Astrocyte of the hippocampus (primary cell): ENCODE measurements at regions not wholly inside any gene's neighbourhood (a gene's known extent, or its start where the extent isn't known, plus 50 kb on each side); places are given as distances from the start of the nearest gene placed in this dataset.

Experiments
- DNase-seq: peaks from one replicate; pipeline ENCODE4 v3.0.0; 2011; ENCODE audit warnings: low read depth, low spot score

- no peak for DNase-seq
These were observed 245.9 kb upstream of the ADAMTSL1 start for GRCh38 chr9:18228101-18228500.

- no peak for DNase-seq
These were observed 243.8 kb upstream of the ADAMTSL1 start for GRCh38 chr9:18229992-18230676.

- no peak for DNase-seq
These were observed 240.6 kb upstream of the ADAMTSL1 start for GRCh38 chr9:18233311-18233710.

- no peak for DNase-seq
These were observed 240.0 kb upstream of the ADAMTSL1 start for GRCh38 chr9:18233776-18234445.

GRCh38 chr9:18235181-18235908 lies 238.6 kb upstream of the ADAMTSL1 start:
- DNase-seq, result no peak

- no peak for DNase-seq
These were observed 237.6 kb upstream of the ADAMTSL1 start for GRCh38 chr9:18236336-18236735.

GRCh38 chr9:18237776-18238175 lies 236.2 kb upstream of the ADAMTSL1 start:
- no peak for DNase-seq

- peak; percentile 50 for DNase-seq
These were observed 235.7 kb upstream of the ADAMTSL1 start for GRCh38 chr9:18238254-18238653.

- DNase-seq, result no peak
These were observed 235.1 kb upstream of the ADAMTSL1 start for GRCh38 chr9:18238752-18239447.

GRCh38 chr9:18240213-18240612 lies 233.7 kb upstream of the ADAMTSL1 start:
- DNase-seq, result no peak

- no peak for DNase-seq
These were observed 228.0 kb upstream of the ADAMTSL1 start for GRCh38 chr9:18245911-18246310.

- no peak for DNase-seq
These were observed 223.9 kb upstream of the ADAMTSL1 start for GRCh38 chr9:18250053-18250452.

- no peak for DNase-seq
These were observed 220.0 kb upstream of the ADAMTSL1 start for GRCh38 chr9:18253950-18254349.

GRCh38 chr9:18255158-18255629 lies 218.8 kb upstream of the ADAMTSL1 start:
- DNase-seq, result peak; percentile 90

GRCh38 chr9:18255747-18256146 lies 218.2 kb upstream of the ADAMTSL1 start:
- DNase-seq, result no peak

GRCh38 chr9:18256568-18256967 lies 217.4 kb upstream of the ADAMTSL1 start:
- DNase-seq, result no peak

GRCh38 chr9:18260521-18260920 lies 213.4 kb upstream of the ADAMTSL1 start:
- peak; percentile 97 for DNase-seq

GRCh38 chr9:18261181-18261580 lies 212.8 kb upstream of the ADAMTSL1 start:
- no peak for DNase-seq

GRCh38 chr9:18263377-18263776 lies 210.6 kb upstream of the ADAMTSL1 start:
- DNase-seq, result no peak

- peak; percentile 72 for DNase-seq
These were observed 205.6 kb upstream of the ADAMTSL1 start for GRCh38 chr9:18268381-18268780.

GRCh38 chr9:18269561-18269960 lies 204.4 kb upstream of the ADAMTSL1 start:
- peak; percentile 49 for DNase-seq

- DNase-seq, result peak; percentile 33
These were observed 199.3 kb upstream of the ADAMTSL1 start for GRCh38 chr9:18274693-18275092.
